NOMO-1 treated with dmso at 0.1 percent for 144 hours (cell line): ENCODE measurements at regions not wholly inside any gene's neighbourhood (a gene's known extent, or its start where the extent isn't known, plus 50 kb on each side); places are given as distances from the start of the nearest gene placed in this dataset.

Source experiments
- DNase-seq: peaks from one replicate; lab custom pipeline; 2025; ENCODE audit not compliant: unreplicated experiment; lab: John Stamatoyannopoulos, UW

DNA sequence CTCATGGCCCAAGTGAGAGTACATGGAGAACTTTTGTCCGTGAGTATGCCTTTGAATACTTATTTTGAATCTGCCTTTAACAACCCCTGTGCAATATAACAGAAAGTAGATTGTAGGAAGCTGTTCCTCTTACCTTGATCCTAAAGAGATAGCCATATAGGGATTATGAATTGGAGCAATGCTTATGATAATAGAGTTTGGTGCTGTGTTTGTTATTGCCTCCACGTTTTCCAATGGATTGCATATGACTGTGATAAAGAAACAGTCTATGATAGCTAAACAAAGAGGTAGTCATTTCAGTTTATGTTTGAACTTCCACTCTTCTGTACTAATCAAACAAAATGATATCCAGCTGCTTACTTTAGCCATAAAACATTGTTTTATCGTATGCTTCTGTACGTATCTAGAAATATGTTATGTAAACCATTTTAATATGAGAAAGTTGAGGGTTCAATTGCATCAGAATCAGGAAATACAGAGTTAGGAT is 199.6 kb upstream of the RGMB start:
- no peak for DNase-seq

DNA sequence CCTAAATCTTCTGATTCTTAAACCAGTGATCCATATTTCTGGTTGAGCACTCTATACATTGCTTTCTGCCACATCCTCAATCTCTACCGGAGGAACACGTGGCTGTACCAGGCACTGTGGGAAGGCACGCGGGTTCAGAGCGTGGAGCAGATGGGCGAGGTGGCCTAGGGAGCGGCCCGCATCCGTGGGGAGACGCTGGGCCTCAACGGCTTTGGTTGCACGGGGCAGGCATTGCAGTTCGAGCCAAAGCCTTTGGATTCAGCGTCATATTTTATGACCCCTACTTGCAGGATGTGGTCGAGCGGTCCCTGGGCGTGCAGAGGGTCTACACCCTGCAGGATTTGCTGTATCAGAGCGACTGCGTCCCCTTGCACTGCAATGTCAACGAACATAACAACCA is 197.2 kb upstream of the RGMB start:
- no peak for DNase-seq

DNA sequence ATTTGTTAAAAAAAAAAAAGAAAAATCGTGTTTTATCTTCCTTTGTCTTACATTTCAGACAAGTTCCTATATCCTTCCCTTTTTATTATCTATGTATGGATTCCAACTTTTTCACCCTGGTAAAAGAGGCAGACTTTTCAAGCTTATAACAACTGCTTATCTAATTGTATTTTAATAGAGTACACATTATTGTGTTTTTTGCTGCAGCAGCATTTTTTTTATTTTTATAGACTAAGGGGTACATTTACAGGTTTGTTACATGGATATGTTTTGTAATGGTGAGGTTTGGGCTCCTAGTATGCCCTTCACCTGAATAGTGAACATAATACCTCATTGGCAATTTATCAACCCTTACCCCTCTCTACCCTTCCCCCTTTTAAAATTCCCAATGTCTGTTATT is 195.0 kb upstream of the RGMB start:
- DNase-seq, result no peak

GRCh38 chr5:98581112-98581997 is 192.1 kb upstream of the RGMB start:
- no peak for DNase-seq

GRCh38 chr5:98583586-98583985 is 189.9 kb upstream of the RGMB start:
- no peak for DNase-seq

DNA sequence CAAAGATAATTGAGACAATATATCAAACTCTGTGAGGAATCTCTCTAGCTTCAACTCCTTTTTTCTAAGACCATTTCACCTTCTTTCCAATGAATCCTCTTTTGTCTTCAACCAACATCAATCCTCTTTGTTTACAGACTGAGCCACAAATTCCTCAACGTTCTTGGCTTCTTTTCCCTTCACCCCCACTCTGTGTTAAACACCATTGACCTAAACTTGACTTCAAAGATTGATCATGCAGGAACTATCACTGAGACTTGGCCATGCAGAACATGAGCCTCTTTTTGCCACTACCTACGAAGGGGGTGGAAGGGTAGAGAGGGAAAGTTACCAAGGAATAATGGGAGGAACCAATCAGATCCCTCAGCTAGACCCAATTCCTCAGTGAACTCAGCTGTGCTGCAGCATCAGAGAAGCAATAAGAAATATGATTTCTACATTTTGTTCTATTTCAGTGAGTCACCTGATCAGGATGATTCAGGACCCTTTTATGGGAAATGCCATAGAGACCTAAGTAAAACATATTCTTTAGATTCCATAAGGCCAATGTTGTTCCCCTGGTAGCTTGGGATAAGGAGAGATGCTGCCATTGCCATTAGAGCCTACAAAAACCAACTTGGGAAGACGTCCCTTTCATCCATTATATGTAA is 187.7 kb upstream of the RGMB start:
- no peak for DNase-seq

DNA sequence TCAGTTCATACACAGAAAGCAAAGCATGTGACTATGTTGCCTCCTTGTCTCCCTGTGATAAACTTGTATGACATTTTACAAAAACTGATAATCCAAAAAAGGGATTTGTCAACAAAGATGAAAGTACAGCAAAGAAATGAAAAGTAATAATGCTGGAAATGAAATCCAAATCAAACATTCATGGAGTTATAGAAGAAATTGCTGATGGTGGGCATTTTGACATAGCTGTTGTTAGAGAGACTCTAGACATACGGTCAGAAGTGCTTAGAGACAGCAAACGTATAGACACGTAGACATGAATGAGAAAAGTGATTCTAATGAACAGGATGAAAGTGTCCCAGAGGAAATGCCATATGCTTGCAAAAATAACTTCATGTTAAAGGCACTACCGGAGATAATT is 186.9 kb upstream of the RGMB start:
- DNase-seq, result no peak

- no peak for DNase-seq
Measured at GRCh38 chr5:98587166-98587565, 186.3 kb upstream of the RGMB start.

- no peak for DNase-seq
Measured at GRCh38 chr5:98588215-98588614, 185.2 kb upstream of the RGMB start.

GRCh38 chr5:98593418-98593817 is 180.0 kb upstream of the RGMB start:
- no peak for DNase-seq

GRCh38 chr5:98594098-98594497 is 179.4 kb upstream of the RGMB start:
- DNase-seq, result no peak

DNA sequence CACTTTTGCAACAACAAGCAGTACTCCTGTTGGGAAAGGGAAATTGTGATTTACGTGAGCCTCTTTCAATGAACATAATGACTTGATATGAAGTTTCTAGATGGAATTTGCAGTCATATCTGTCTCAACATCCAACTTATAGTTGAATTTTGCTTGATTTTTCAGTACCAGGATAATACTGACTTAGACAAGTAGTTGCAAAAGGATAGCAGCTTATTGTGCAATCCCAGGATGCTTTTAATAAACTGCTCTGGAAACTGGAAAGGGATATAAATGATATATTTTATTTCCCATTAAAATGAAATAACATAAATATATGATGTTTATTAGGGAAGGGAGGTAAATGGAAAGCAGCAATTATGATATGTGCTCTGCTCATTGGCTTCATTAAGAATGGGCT is 174.4 kb upstream of the RGMB start:
- no peak for DNase-seq

GRCh38 chr5:98602534-98603112 is 170.8 kb upstream of the RGMB start:
- no peak for DNase-seq

GRCh38 chr5:98603456-98603855 is 170.0 kb upstream of the RGMB start:
- no peak for DNase-seq

- no peak for DNase-seq
Measured at GRCh38 chr5:98604301-98604700, 169.2 kb upstream of the RGMB start.

DNA sequence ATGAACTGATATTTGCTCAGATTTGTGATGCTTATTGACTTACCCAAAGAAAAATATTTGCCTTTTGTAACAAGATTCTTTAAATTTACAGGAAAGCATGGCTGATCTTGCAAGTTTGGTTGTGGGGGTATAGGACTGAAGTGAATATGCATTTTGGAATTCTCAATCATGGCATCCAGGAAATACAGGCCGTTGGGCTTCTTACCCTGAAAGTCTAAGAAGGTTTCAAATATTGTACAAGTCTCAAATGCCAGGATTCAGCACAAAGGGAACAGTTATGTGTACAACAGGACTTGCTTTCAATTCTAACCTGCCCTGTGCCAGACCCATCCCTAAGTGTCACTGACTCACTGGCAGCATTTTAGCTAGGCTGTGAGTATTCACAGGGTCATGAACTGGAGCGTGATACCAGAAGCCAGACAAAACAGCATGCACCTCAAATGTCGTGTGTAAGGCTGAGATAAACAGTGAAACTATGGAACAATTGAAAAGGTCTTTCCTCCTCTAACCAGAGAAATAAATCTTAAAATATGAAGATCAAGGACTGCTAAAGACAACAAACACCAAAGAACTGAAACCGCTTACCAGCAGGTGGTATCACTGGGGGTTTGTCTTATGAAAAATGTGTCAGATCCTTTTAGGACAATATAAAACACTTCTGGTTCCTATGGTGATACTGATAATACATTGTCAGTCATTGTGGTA is 168.6 kb upstream of the RGMB start:
- no peak for DNase-seq

GRCh38 chr5:98605426-98605825 is 168.0 kb upstream of the RGMB start:
- DNase-seq, result no peak

DNA sequence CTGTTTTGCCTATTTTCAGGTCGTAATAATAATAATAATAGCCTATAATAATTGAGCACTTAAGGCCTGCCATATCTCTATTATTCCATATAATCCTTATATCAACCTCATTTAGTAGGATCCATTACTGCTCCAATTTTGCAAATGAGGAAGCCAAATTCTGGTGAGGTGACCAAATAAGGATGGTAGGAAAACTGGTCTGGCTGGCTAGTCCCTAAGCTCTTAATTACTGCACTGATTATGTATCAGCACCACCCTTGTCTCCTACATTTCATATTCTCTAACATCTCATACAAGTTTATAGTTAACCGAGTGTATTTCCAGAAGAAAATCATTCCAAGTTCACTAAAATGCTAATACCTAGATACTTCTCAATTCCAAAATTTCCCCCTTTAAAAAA is 166.5 kb upstream of the RGMB start:
- no peak for DNase-seq

DNA sequence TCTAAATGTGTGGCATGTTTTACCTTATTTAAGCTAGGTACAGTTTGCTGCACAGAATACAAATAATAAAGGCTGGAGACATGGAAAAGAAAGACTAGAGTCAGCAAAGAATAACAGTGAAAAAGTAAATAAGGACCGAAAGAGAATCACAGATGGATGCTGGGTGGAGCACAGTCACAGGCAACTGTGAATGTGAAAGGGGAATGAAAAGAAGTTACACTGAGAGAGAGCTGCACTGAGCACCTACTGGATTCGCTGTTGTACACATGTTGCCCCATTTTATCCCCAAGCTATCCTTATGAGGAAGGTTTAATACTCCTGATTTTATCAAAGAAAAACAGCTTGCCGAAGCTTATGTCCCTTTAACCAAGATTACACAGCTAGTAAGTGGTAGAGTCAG is 165.4 kb upstream of the RGMB start:
- DNase-seq, result no peak

DNA sequence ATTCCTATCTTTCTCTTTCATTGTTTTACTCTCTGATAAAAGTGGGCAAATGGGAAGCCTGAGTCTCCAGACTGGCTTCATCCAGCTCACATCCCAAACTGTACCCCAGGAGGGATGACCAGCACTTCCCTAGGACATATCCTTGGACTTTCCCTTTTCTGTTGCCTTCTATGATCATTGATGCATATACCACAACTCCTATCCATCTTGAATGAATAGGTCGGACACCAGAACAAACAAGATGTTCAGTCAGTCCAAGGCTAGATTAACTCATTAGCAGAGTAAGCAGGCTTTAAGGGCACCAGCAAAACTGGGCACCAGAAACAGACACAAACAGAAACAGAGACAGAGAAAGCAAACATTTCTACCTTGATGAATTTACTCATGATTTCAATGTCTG is 159.1 kb upstream of the RGMB start:
- DNase-seq, result no peak

- no peak for DNase-seq
Measured at GRCh38 chr5:98621821-98622220, 151.6 kb upstream of the RGMB start.
